HepG2 (cell line): ENCODE measurements at regions not wholly inside any gene's neighbourhood (a gene's known extent, or its start where the extent isn't known, plus 50 kb on each side); places are given as distances from the start of the nearest gene placed in this dataset.

ENCODE experiments used
- ATAC-seq: fragments of 200-7000 bp; cut with Tn5 transposase; 3 replicates; pipeline ENCODE4 v1.9.1; 2020; ENCODE audit warnings: mild to moderate bottlenecking, moderate library complexity
- BruUV-seq: library from RNA; stranded (reverse); fragments of 400-500 nt; replicated peaks from 2 replicates; lab custom pipeline; 2021; lab: Mats Ljungman, UMichigan
- CTCF ChIA-PET: fragments of 300-600 bp; formaldehyde crosslinking; extraction: SDS; loops from one replicate; lab custom pipeline; 2021; ENCODE audit warnings: low total read pairs, inconsistent platforms, low intra/inter-chr PET ratio; lab: Yijun Ruan, JAX
- POLR2A ChIA-PET: fragments of 350-600 bp; sonication (Branson Sonifier 250); formaldehyde crosslinking; loops from one replicate; lab custom pipeline; 2020; ENCODE audit warnings: antibody characterized with exemption, inconsistent platforms; lab: Yijun Ruan, JAX
- DNase-seq: peaks from one replicate; pipeline ENCODE4 v3.0.0-alpha.2; 2015; ENCODE audit warnings: low spot score
- FAIRE-seq: peaks from 3 replicates; lab custom pipeline; 2011; peaks lifted over from hg19 to GRCh38; lab: Jason Lieb, UNC
- H2AFZ ChIP-seq: one replicate; pipeline ENCODE4 v1.6.1; 2011; ENCODE audit warnings: low read length, inconsistent platforms
- H3K27ac ChIP-seq: fragments of 300-600 bp; 3 replicates; pipeline ENCODE4 v1.8.0; 2011; ENCODE audit warnings: mixed run types, mild to moderate bottlenecking, mixed read lengths, low read length, inconsistent platforms; ENCODE audit not compliant: insufficient read depth; ENCODE audit errors: extremely low read length
- H3K27me3 ChIP-seq, 2 experiments: fragments of 200-600 bp in 1 of 2; 2 replicates in 1 of 2; 3 replicates in 1 of 2; pipeline versions ENCODE4 v1.6.0 to v1.8.0; 2011; ENCODE audit warnings: low read length in 2 of 2, mild to moderate bottlenecking in 2 of 2, moderate library complexity in 2 of 2, inconsistent platforms in 1 of 2; ENCODE audit not compliant: insufficient read depth in 2 of 2, control insufficient read depth in 1 of 2
- H3K36me3 ChIP-seq, 2 experiments: fragments of 200-600 bp in 1 of 2; replicated peaks in 1 of 2; 2 replicates in 1 of 2; 3 replicates in 1 of 2; pipeline versions ENCODE4 v1.5.1 to v1.8.0; 2011; ENCODE audit warnings: low read length in 2 of 2, inconsistent platforms in 1 of 2; ENCODE audit not compliant: insufficient read depth in 2 of 2, control insufficient read depth in 1 of 2
- H3K4me1 ChIP-seq: 2 replicates; pipeline ENCODE4 v1.5.1; 2012; ENCODE audit warnings: low read length, inconsistent platforms; ENCODE audit not compliant: insufficient read depth
- H3K4me2 ChIP-seq: 2 replicates; pipeline ENCODE4 v1.6.0; 2011; ENCODE audit warnings: low read depth, low read length, inconsistent platforms
- H3K4me3 ChIP-seq, 3 experiments: fragments of 200-600 bp in 1 of 3; sonication (generic), shearing (Covaris generic) in 1 of 3; replicated peaks in 1 of 3; 2 replicates each; pipeline ENCODE4 v1.5.1; 2011 to 2016; ENCODE audit warnings: low read length in 3 of 3, inconsistent platforms in 2 of 3, low read depth in 2 of 3, mild to moderate bottlenecking in 2 of 3, control low read depth in 1 of 3, mixed read lengths in 1 of 3; ENCODE audit not compliant: insufficient read depth in 1 of 3
- H3K79me2 ChIP-seq: one replicate; pipeline ENCODE4 v1.6.1; 2011; ENCODE audit warnings: low read length, inconsistent platforms; ENCODE audit not compliant: insufficient read depth
- H3K9ac ChIP-seq: 2 replicates; pipeline ENCODE4 v1.6.0; 2011; ENCODE audit warnings: mild to moderate bottlenecking, low read depth, low read length, inconsistent platforms; ENCODE audit not compliant: insufficient read depth
- H3K9me3 ChIP-seq: 2 replicates; pipeline ENCODE4 v1.5.1; 2012; ENCODE audit warnings: mild to moderate bottlenecking, low read length
- H4K20me1 ChIP-seq: 2 replicates; pipeline ENCODE4 v1.6.0; 2011; ENCODE audit warnings: inconsistent platforms, mild to moderate bottlenecking, low read length, moderate library complexity; ENCODE audit not compliant: insufficient read depth
- CREB1 ChIP-seq, 2 experiments: fragments of 450-650 bp in 1 of 2; IDR thresholded peaks; 2 replicates each; pipeline ENCODE4 v1.6.1; 2016 to 2017; ENCODE audit warnings: control low read depth in 1 of 2, mild to moderate bottlenecking in 1 of 2, missing compliant biosample characterization in 1 of 2, missing genetic modification characterization in 1 of 2
- ELF1 ChIP-seq: sonication (generic); formaldehyde crosslinking; IDR thresholded peaks from 2 replicates; pipeline ENCODE4 v1.4.0; 2020; ENCODE audit warnings: missing genetic modification reagents
- HNRNPLL ChIP-seq: fragments of 200-400 bp; formaldehyde crosslinking; IDR thresholded peaks from 2 replicates; pipeline ENCODE4 v1.6.1; 2017; ENCODE audit warnings: mild to moderate bottlenecking, low read depth, low read length; ENCODE audit not compliant: poor library complexity, severe bottlenecking
- KDM6A ChIP-seq: IDR thresholded peaks from 2 replicates; pipeline ENCODE4 v1.6.1; 2016; ENCODE audit warnings: low read depth
- REXO4 ChIP-seq: sonication (generic); formaldehyde crosslinking; IDR thresholded peaks from 2 replicates; pipeline ENCODE4 v1.8.0; 2022; ENCODE audit warnings: missing genetic modification reagents, mild to moderate bottlenecking, borderline replicate concordance
- SKI ChIP-seq: fragments of 450-650 bp; IDR thresholded peaks from one replicate; pipeline ENCODE4 v1.6.1; 2018; ENCODE audit warnings: mild to moderate bottlenecking; ENCODE audit not compliant: partially characterized antibody
- SOX13 ChIP-seq, 3 experiments: fragments of 450-650 bp in 1 of 3; sonication (generic) in 1 of 3; formaldehyde crosslinking in 1 of 3; IDR thresholded peaks in 2 of 3; conservative IDR thresholded peaks in 1 of 3; 2 replicates each; pipeline versions ENCODE4 v1.5.0 to v1.6.1; 2016 to 2020; ENCODE audit warnings: antibody characterized with exemption in 1 of 3, mild to moderate bottlenecking in 1 of 3, missing compliant biosample characterization in 1 of 3, missing genetic modification reagents in 1 of 3, moderate library complexity in 1 of 3
- SOX6 ChIP-seq, 2 experiments: fragments of 450-650 bp in 1 of 2; sonication (generic) in 1 of 2; formaldehyde crosslinking in 1 of 2; IDR thresholded peaks; 2 replicates each; pipeline versions ENCODE4 v1.4.0 to v1.6.1; 2017 to 2020; ENCODE audit warnings: antibody characterized with exemption in 1 of 2, mild to moderate bottlenecking in 1 of 2, missing genetic modification reagents in 1 of 2
- SRSF1 ChIP-seq: fragments of 200-400 bp; formaldehyde crosslinking; optimal IDR thresholded peaks from 2 replicates; pipeline ENCODE3; 2017; ENCODE audit warnings: mild to moderate bottlenecking, low read depth, low read length, moderate library complexity
- U2AF1 ChIP-seq: fragments of 200-400 bp; formaldehyde crosslinking; optimal IDR thresholded peaks from 2 replicates; pipeline ENCODE3; 2017; ENCODE audit warnings: mild to moderate bottlenecking, low read depth, low read length
- ZNF431 ChIP-seq: sonication (generic); formaldehyde crosslinking; IDR thresholded peaks from 2 replicates; pipeline ENCODE4 v1.9.0; 2022; ENCODE audit warnings: missing genetic modification reagents, low read depth, mild to moderate bottlenecking, borderline replicate concordance
- ZNF546 ChIP-seq: sonication (generic); formaldehyde crosslinking; conservative IDR thresholded peaks from 2 replicates; pipeline ENCODE4 v1.8.1; 2023; ENCODE audit warnings: mild to moderate bottlenecking, missing genetic modification reagents
- WGBS: methylation state at CpG from one replicate; pipeline ENCODE4 v1.1.6; 2017; ENCODE audit warnings: low lambda C conversion rate; 5-methylcytosine and 5-hydroxymethylcytosine counted together
- in situ Hi-C: cut with HindIII; loops from 2 replicates; pipeline ENCODE4 v1.10.0; 2017; ENCODE audit warnings: low pct_unique_long_range_greater_than_20kb; ENCODE audit not compliant: extremely low pct_ligation_motif_present
- intact Hi-C: fragments of 100-400 bp; cut with micrococcal nuclease; formaldehyde crosslinking; loops from one replicate; pipeline ENCODE4 v1.10.0; 2022; ENCODE audit not compliant: unreplicated experiment
- TF ChIP-seq, protein P1 (sequence below): fragments of 450-650 bp; IDR thresholded peaks from 2 replicates; pipeline ENCODE4 v1.6.1; 2017
- TF ChIP-seq, protein P2 (sequence below): sonication (generic); formaldehyde crosslinking; IDR thresholded peaks from 2 replicates; pipeline ENCODE4 v1.4.0; 2020; ENCODE audit warnings: missing genetic modification reagents
- TF ChIP-seq, protein P3 (sequence below): sonication (generic); formaldehyde crosslinking; conservative IDR thresholded peaks from 2 replicates; pipeline ENCODE4 v1.4.0; 2020; ENCODE audit warnings: mild to moderate bottlenecking, missing genetic modification reagents, moderate library complexity

DNA sequence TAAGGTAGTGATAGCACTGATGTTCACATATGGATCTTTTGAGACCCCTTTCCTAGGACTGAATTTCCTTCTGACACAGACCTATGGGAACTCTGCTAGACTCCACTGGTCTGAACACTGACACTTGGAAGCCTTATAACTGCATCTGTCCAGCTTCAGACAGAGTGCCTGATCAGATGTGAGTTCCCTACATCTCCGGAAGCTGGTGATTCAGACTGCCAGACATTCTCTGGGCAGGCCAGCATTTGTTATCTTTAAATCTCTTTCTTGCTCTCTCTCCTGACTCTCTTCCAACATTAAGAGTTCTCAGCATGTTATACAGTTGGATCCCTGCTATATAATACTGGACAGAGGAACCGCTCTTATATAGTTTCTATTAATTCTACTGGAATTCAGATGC, 408.5 kb downstream of the ZEB2 start:
- intact Hi-C loops, result no loop called here
- no peaks in the 10 kb centered on the region for H3K9me3 ChIP-seq
- ChIA-PET CTCF (no interaction called here), POLR2A (no interaction called here)
- H3K4me1 ChIP-seq, result no peaks in the 10 kb centered on the region
- H3K9ac ChIP-seq, result no peak overlapping the region
- DNase-seq (no peak), FAIRE-seq (no peak), ATAC-seq (no peak)
- H2AFZ ChIP-seq, result no peak overlapping the region
- no peak overlapping the region for H3K27ac ChIP-seq
- H4K20me1 ChIP-seq, result no peaks in the 10 kb centered on the region
- no peaks in the 10 kb centered on the region for H3K79me2 ChIP-seq
- BruUV-seq, result no TSS peak
- H3K4me2 ChIP-seq, result no peak overlapping the region
- TF ChIP-seq U2AF1, result no peak
- TF ChIP-seq, protein P1, sequence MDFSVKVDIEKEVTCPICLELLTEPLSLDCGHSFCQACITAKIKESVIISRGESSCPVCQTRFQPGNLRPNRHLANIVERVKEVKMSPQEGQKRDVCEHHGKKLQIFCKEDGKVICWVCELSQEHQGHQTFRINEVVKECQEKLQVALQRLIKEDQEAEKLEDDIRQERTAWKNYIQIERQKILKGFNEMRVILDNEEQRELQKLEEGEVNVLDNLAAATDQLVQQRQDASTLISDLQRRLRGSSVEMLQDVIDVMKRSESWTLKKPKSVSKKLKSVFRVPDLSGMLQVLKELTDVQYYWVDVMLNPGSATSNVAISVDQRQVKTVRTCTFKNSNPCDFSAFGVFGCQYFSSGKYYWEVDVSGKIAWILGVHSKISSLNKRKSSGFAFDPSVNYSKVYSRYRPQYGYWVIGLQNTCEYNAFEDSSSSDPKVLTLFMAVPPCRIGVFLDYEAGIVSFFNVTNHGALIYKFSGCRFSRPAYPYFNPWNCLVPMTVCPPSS, result no peak
- no peak for TF ChIP-seq SKI
- no peak for TF ChIP-seq SOX13 (IDR thresholded peaks at IDR 0.05)
- TF ChIP-seq SOX13 (CRISPR knock-in tag; conservative IDR thresholded peaks at IDR 0.05 in 1 of 2, IDR thresholded peaks at IDR 0.05 in 1 of 2), result no peak
- TF ChIP-seq CREB1 (IDR thresholded peaks at IDR 0.05), result no peak
- no peak for TF ChIP-seq CREB1 (CRISPR knock-in tag; IDR thresholded peaks at IDR 0.05)
- TF ChIP-seq, protein P2, sequence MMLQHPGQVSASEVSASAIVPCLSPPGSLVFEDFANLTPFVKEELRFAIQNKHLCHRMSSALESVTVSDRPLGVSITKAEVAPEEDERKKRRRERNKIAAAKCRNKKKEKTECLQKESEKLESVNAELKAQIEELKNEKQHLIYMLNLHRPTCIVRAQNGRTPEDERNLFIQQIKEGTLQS (CRISPR knock-in tag), result no peak
- TF ChIP-seq ELF1 (CRISPR knock-in tag), result no peak
- TF ChIP-seq ZNF431 (CRISPR knock-in tag), result no peak
- TF ChIP-seq SOX6 (IDR thresholded peaks at IDR 0.05), result no peak
- no peak for TF ChIP-seq SOX6 (CRISPR knock-in tag; IDR thresholded peaks at IDR 0.05)
- TF ChIP-seq KDM6A (CRISPR knock-in tag), result no peak
- TF ChIP-seq SRSF1, result no peak
- no peak for TF ChIP-seq HNRNPLL
- TF ChIP-seq ZNF546 (CRISPR knock-in tag), result no peak
- TF ChIP-seq, protein P3, sequence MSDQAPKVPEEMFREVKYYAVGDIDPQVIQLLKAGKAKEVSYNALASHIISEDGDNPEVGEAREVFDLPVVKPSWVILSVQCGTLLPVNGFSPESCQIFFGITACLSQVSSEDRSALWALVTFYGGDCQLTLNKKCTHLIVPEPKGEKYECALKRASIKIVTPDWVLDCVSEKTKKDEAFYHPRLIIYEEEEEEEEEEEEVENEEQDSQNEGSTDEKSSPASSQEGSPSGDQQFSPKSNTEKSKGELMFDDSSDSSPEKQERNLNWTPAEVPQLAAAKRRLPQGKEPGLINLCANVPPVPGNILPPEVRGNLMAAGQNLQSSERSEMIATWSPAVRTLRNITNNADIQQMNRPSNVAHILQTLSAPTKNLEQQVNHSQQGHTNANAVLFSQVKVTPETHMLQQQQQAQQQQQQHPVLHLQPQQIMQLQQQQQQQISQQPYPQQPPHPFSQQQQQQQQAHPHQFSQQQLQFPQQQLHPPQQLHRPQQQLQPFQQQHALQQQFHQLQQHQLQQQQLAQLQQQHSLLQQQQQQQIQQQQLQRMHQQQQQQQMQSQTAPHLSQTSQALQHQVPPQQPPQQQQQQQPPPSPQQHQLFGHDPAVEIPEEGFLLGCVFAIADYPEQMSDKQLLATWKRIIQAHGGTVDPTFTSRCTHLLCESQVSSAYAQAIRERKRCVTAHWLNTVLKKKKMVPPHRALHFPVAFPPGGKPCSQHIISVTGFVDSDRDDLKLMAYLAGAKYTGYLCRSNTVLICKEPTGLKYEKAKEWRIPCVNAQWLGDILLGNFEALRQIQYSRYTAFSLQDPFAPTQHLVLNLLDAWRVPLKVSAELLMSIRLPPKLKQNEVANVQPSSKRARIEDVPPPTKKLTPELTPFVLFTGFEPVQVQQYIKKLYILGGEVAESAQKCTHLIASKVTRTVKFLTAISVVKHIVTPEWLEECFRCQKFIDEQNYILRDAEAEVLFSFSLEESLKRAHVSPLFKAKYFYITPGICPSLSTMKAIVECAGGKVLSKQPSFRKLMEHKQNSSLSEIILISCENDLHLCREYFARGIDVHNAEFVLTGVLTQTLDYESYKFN (CRISPR knock-in tag), result no peak
- TF ChIP-seq REXO4 (CRISPR knock-in tag), result no peak
- in situ Hi-C loops, result no loop called here
- H3K27me3 ChIP-seq, result no peaks in the 10 kb centered on the region
- H3K4me3 ChIP-seq, result no peak overlapping the region
- WGBS, result 47% methylated on average over 2 of the region's 2 CpGs
- no peaks in the 10 kb centered on the region for H3K36me3 ChIP-seq
